RCC 7860 (cell line): ENCODE measurements at regions not wholly inside any gene's neighbourhood (a gene's known extent, or its start where the extent isn't known, plus 50 kb on each side); places are given as distances from the start of the nearest gene placed in this dataset.

Experiments
- DNase-seq: peaks from one replicate; pipeline ENCODE4 v3.0.0-alpha.2; 2015; ENCODE audit warnings: low spot score
- FAIRE-seq: peaks from 2 replicates; lab custom pipeline; 2012; peaks lifted over from hg19 to GRCh38; lab: Jason Lieb, UNC

DNA sequence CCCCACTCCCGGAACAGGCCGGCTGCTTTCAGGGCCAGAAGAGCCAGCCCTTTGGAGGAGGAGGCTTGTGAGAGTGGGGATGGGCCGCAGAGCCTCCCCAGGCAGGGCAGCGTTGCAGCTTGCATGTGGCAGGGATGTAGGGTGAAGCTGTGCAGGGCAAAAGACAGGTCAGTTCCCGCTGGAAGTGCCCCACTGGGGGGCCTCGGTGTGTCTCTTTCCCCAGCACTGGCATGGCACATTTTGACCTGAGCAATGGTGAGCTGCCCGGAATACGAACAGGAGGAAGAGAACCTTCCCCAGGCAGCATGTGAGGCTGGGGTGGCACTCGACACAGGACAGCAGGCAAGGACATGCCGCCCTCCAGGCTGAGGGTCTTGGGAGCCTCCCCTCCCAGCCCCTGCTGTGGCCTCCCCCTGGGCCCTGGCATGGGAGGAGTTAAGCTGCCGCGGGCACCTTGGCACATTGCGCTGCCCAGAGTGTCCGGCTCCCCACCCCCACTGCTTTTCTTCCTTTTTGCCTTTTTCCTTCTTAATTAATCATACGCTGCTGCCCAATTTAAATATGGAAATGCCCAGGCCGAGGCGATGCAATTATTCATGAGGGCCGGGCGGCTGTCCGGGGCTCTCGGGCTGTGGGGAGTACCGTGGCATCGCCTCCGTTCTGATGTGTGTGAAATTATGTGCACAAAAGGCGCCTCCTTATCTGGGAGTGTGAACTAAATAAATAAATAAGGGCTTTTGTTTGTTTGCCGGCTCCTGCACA, 76.0 kb upstream of the WNT7B start:
- FAIRE-seq (no peak), DNase-seq (peak; percentile 29)

- peak; percentile 47 for DNase-seq
Observed at GRCh38 chr22:46053563-46054090, 76.7 kb upstream of the WNT7B start.

GRCh38 chr22:46054091-46055073, 77.4 kb upstream of the WNT7B start:
- FAIRE-seq (no peak), DNase-seq (peak; percentile 68)

More at GRCh38 chr22:46053563-46054090, 76.7 kb upstream of the WNT7B start:
- FAIRE-seq = no peak

DNA sequence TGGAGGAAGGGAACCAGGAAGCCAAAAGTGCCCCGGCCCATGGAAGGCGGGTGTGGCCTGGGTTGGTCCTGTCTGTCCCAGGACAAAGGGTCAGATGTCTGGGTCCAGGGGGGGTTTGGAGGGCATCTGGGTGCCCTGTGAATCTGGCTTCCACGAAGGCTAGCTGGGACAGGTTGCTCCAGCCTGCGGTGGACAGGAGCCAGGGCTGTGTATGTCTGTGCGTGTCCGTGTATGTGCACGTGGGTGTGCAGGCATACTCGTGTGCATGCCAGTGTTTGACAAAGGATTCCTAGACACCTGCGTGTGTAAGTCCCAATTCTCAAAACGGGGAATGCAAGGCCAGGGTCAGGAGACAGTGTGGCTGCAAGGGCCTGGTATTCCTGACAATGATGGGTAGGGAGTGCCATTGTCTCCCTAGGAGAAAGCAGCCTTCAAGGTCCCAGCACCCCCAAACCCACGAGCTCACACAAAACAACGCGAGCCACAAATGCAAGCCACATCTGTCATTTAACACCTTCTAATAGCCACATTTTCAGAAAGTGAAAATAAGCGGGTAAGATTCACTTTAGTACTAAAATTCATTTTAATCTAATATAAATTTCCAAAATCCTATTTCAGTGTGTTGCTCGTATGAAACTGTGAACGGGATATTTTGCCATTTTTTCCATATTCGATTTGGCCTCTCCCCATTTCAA, 78.4 kb upstream of the WNT7B start:
- FAIRE-seq = no peak
- DNase-seq = no peak

DNA sequence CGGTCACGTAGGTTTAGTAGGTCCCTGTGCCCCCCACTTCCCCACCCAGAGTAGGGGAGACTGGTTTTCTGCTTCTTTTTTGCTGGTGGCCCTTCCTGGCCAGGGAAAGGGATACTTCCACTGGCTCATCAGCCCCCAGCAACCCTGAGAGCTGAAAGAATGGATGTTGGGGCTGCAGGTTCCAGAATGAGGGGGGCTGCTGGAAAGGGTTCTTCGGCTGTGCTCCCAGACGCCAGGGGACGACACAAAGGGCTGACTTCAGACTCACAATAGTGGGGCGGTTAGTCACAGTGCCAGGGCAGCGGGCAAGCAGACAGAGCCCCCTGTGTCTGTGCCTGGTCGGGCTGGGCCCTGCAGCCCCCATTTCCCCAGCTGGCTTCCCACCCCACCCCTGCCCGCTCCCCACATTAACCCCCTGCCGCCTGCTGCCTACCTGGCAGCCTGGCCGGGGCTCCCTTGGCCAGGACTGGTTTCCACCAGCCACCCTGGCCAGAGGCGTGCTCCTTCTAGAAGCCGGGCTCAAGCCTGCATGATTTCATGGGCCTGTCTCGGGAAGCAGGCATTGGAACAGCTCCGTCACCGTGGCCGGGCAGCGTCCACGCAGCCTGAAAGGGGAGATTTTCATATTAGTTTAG, 79.1 kb upstream of the WNT7B start:
- DNase-seq = peak; percentile 42
- no peak for FAIRE-seq

DNA sequence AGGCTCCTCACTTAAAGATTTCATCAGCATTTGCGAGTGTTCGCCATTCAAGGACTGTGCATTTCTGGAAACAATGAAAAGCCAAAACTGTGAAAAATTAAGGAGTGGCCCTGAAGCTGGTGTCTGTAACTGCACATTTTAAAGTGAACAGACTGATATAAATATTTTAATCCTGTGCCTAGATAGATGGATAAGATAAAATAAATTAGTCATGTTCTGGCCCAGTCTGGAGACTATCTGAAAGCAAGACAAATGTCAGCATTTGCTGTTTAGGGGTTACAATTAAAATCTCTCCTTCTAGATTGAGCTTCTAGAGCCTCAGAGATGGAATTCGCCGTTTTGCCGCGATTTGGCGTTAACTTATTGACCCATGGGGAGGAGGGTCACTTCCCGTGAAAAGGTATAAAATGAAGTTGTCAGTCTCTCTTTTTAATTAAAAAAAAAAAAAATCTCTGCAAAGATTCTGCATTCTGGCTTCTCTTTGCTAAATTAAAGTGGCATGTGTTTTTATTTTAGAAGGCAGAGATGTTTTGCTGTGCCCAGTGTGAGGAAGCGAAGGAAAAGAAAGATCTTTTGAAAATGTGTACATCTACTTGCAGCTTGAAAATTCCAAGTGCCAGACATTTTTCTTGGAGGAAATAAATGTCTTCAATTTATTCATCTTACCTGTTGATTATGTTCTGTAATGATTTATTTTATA, 79.7 kb upstream of the WNT7B start:
- FAIRE-seq (peak; percentile 5), DNase-seq (no peak)

DNA sequence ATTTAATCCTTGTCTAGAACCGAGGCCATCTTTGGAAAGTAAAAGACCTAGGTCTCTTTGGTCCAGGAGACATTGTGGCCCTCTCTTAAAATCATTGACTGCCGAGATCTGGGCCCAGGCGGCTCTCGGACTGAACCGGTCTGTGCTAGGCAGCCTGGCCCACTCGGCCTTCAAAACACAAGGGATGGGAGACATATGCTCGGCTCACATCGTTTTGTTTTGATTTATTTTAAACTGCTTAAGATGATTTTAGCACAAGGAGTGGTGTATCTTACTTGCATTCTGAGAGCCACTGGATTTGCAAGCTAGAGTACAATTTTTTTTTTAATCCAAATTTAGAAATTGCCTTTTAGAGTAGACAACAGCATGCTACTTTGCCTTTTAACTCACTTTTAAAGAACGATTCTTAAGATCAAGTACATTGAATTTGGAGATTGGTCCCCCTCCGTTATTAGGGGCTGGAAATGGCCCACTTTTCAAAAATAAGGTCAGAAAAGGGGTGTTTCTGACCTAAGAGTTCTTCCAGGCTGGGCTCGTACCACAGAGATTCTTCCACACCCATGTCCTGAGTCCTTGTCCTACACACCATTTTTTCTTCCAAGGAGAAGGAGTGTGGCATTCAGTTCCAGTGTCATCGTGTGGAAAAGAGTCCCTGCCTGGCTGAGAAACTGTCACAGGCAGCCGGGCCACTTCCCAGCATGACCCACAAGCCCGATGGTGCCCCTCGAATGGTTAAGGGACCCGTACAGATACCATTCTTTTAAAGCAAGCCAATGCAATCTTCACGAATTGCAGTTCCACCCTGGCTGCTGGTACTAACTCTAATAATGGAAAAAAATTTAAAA, 80.5 kb upstream of the WNT7B start:
- no peak for FAIRE-seq
- DNase-seq = no peak

DNA sequence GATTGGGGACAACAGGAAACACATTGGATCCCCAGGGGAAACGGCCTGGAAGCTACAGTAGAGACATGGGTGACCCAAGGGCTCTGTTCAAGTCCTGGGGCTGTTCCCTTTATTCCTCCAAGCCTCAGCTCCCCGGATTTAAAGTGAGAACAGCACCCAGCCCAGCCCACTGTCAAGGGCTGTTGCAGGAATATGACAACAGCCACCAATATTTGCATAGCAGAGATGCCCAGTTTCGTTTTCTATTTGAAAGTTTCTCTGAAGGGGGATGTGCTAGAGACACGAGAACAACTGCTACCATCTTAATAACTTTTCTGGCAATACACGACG, 81.1 kb upstream of the WNT7B start:
- DNase-seq (peak; percentile 62), FAIRE-seq (peak; percentile 80)

GRCh38 chr22:46058591-46059519, 81.9 kb upstream of the WNT7B start:
- FAIRE-seq = no peak
- no peak for DNase-seq

DNA sequence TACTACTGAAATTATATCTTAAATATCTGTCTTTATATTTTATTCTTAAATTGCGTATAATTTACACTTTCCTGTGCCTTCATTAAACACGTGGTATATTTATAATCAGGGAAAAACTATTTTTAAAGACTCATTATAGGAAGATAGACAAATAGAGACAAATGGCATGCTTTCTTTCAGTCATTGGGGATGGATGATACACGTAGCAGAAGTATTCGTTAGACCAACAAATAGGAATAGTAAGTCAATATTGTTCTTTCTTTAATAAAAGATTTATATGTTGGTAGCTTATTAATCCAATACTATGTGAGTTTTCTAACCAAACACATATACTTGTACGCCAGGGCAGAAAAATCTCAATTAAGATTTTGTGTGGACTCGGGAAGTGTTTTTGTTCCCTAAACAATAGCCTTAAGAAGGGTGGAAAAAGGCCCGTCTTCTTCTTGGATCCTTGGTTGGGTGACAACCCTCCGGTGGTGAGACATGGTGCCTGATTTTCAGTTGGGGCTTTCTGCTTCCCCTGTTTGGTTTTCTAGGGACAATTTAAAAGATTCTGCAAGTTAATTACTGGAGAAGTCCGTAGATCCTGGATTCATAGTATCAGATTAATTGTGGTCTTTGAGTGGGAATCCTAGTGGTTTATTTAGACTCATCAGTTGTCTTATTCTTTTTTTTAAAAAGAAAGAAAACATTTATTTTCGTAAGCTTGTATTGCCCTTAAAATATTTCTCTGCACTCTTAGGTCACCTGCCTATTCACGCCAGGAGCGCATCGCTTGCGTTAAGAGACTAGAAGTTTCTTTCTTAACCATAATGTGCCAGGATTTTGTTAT, 83.5 kb upstream of the WNT7B start:
- DNase-seq = no peak
- no peak for FAIRE-seq

GRCh38 chr22:46061124-46061500, 84.2 kb upstream of the WNT7B start:
- DNase-seq (no peak), FAIRE-seq (no peak)

GRCh38 chr22:46061501-46062231, 84.7 kb upstream of the WNT7B start:
- DNase-seq (no peak), FAIRE-seq (no peak)

DNA sequence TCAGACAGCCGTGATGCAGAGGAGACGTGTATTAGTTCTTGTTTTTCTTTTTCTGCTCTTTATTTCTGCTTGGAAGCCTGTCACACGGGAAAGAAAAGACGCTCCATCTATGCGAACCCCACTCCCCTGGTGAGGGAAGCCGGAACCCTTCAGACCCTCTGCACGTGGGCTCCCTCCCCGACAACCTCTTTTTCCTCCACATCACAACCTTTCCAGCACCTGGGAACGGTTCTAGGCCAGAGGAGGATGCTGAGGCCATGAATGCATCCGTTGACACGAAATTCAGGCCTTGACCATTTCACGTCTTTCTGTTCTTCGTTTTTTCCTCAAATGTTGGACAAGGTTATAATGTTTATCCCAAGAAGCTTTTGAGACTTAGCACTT, 85.3 kb upstream of the WNT7B start:
- DNase-seq = no peak
- no peak for FAIRE-seq

DNA sequence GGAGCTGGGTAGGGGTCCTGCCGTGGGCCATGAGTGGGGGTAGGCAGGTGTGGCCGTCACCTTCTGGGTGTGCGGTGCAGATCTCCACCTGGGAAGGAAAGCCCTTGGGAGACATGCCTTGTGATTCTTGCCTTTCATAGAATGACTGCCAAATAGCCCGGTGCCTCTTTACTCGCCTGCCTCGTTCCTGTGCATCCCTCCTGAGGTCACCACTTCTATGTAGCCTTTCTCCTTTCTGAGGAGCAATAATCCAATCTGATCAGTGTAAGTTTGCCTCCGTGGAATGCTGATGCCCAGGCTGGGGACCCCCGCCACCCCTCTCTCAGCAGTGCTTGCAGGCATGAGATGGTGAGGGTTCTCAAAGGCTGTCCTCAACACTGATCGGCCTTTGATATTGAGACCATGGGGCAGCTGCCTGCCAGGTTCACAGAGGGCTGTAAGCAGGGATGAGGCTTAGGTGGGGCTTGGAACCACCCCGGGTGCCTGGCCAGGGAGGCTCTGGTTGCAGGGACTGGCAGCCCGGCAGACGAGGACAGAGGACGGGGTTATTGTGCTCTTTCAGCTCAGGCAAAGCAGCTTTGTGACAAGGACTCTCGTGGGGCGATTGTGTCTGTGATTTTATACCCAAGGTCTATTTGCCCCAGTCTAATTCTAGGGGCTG, 86.1 kb upstream of the WNT7B start:
- no peak for DNase-seq
- no peak for FAIRE-seq

- FAIRE-seq (no peak), DNase-seq (no peak)
Observed at GRCh38 chr22:46063846-46064227, 86.5 kb upstream of the PPARA start.
